HEK293T (cell line): ENCODE measurements at regions not wholly inside any gene's neighbourhood (a gene's known extent, or its start where the extent isn't known, plus 50 kb on each side); places are given as distances from the start of the nearest gene placed in this dataset.

Experiments
- BHLHE40 ChIP-seq: fragments of 450-650 bp; IDR thresholded peaks from 2 replicates; pipeline ENCODE4 v1.6.1; 2016; ENCODE audit warnings: mild to moderate bottlenecking, moderate library complexity, borderline replicate concordance
- ELF4 ChIP-seq: fragments of 450-650 bp; IDR thresholded peaks from 2 replicates; pipeline ENCODE4 v1.6.1; 2017; ENCODE audit warnings: antibody characterized with exemption
- FOXM1 ChIP-seq: fragments of 450-650 bp; IDR thresholded peaks from 2 replicates; pipeline ENCODE4 v1.6.1; 2017; ENCODE audit warnings: mild to moderate bottlenecking, borderline replicate concordance

DNA sequence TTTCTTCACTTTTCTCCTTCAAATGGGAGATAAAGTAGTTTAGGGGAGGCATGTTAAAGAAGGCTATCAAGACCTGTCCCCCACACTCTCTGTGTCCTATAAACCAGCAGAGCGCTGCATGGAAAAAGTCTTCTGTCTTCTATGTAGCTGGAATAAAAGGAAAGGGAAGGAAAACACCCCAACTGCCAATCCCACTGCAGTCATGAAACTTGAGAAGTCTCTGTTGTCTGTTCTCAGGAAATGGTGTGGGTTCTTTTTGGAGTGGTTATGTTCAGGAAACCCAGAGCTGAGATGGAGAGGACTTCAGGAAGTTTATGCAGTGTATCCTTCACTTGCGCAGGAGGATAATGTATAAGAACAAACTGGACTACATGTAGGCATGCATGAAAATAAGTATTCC, 274.3 kb downstream of the GAS1 start:
- no peak for TF ChIP-seq ELF4
- TF ChIP-seq FOXM1, result no peak
- no peak for TF ChIP-seq BHLHE40
